AG09319 (cell line): ENCODE measurements at regions not wholly inside any gene's neighbourhood (a gene's known extent, or its start where the extent isn't known, plus 50 kb on each side); places are given as distances from the start of the nearest gene placed in this dataset.

Source experiments
- DNase-seq: peaks from one replicate; pipeline ENCODE4 v3.0.0-alpha.2; 2010; ENCODE audit warnings: low read depth; ENCODE audit errors: extremely low read depth
- TF ChIP-seq, protein P1 (sequence below): IDR thresholded peaks from 2 replicates; pipeline ENCODE4 v1.5.1; 2011; ENCODE audit warnings: low read depth, mild to moderate bottlenecking, inconsistent platforms, low read length, moderate library complexity

DNA sequence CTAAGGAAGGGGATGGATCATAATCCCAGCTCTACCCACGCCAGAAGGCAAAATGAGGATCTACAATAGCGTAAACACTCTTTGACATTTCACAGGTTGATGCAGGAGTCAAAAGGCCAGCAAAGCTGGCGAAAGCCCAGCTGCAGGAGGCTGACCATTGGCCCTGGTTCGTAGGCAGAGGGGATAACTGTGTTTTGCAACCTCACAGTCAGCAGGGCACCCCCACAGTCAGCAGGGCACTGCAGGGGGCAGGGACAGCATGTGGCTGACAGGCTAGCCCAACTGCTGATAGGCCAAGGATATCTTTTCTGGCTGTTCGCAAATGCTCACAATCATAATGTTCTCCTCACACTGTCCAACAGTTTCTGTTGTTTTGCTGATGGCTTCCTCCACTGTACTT lies 372.7 kb downstream of the BUD13 start:
- no peak for DNase-seq
- TF ChIP-seq, protein P1, sequence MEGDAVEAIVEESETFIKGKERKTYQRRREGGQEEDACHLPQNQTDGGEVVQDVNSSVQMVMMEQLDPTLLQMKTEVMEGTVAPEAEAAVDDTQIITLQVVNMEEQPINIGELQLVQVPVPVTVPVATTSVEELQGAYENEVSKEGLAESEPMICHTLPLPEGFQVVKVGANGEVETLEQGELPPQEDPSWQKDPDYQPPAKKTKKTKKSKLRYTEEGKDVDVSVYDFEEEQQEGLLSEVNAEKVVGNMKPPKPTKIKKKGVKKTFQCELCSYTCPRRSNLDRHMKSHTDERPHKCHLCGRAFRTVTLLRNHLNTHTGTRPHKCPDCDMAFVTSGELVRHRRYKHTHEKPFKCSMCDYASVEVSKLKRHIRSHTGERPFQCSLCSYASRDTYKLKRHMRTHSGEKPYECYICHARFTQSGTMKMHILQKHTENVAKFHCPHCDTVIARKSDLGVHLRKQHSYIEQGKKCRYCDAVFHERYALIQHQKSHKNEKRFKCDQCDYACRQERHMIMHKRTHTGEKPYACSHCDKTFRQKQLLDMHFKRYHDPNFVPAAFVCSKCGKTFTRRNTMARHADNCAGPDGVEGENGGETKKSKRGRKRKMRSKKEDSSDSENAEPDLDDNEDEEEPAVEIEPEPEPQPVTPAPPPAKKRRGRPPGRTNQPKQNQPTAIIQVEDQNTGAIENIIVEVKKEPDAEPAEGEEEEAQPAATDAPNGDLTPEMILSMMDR = no peak

DNA sequence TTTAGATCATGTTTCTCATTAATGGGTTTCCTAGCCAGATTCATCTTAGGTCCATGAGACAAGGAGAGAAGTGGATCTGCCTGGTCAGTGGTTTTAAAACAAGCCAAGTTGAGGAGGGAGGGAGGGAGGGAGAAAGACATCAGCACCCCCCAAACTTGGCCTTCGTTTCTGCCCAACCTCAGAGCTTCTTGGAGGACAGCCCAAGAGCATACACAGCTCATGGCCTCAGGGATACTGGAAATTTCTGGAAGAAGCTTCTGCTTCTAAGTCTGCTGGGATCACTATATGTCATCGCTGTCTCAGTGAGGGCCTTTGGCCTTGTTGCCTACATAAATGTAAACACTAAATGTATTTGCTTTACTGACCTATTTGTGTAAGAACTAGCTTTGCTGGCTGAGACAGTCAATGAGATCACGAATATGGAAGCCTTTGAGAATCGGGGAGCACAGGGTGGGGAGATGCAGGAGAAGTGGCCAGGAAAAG lies 375.1 kb downstream of the BUD13 start:
- no peak for DNase-seq
- TF ChIP-seq, protein P1 = no peak

DNA sequence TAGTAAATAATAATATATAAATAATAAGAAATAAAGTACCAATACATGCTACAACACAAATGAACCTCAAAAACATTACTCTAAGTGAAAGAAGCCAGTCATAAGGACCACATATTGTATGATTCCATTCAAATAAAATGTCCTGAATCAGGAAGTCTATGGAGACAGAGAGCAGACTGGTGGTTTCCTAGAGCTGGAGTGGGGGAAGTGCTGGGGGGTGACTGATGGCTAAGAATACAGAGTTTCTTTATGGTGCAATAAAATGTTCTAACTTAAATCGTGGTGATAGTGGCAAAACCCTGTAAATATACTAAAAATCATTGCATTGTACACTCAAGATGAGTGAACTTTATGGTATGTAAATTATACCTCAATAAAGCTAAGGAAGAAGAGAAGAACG lies 376.5 kb downstream of the BUD13 start:
- TF ChIP-seq, protein P1 = no peak
- DNase-seq = no peak

GRCh38 chr11:116394022-116394421 lies 378.8 kb downstream of the BUD13 start:
- TF ChIP-seq, protein P1 = no peak
- DNase-seq = no peak

- TF ChIP-seq, protein P1 = no peak
- DNase-seq = no peak
Observed at GRCh38 chr11:116390963-116391362, 381.8 kb downstream of the BUD13 start.

- TF ChIP-seq, protein P1 = no peak
- no peak for DNase-seq
Observed at GRCh38 chr11:116388146-116388545, 384.6 kb downstream of the BUD13 start.

DNA sequence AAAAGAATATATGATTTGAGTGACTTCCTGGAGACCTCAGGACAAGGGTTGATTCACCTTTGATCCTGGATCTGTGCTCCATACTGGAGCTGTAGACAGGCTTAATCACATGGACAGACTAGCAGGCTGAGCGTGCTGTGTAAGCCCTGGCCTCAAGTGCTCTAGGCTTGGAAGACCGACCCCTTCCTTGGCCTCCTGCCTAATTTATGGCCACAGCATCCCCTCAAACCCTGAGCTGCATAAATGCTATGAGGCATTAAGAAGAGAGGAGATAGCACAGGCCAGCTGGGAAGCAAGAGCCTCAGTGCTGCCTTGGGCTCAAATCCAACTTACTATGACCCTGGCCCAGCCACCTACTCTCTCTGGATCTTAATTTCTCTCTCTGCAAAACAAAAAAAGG lies 385.1 kb downstream of the BUD13 start:
- no peak for DNase-seq

More for the DNA sequence above, 385.1 kb downstream of the BUD13 start:
- TF ChIP-seq, protein P1 = no peak
